ENCODE measurements at regions not wholly inside any gene's neighbourhood (a gene's known extent, or its start where the extent isn't known, plus 50 kb on each side); places are given as distances from the start of the nearest gene placed in this dataset.

DNA sequence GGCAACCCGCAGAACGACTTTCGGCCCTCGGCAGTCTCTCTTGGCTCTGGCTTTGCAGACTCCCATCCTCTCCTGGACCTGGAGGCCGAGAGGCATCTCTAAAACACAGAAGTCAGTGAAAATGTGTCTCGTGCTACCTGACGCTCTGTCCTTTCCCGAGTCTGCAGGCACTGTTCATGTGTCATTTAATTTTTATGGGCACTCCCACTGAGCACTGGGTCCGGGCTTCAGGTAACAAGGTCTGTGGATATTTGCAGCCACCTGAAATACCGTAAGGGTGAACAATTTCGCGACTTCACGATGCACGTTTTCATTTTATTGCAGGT is 96.8 kb downstream of the GLRX3 start:
- H3K27me3 ChIP-seq = no peaks in the 10 kb centered on the region
- peaks cover 0 to 12% (median under 1%) of the 10 kb centered on the region in 12 donors for H3K9me3 ChIP-seq
- H3K4me1 ChIP-seq = no peaks in the 10 kb centered on the region
- WGBS, 4 donors = 86 to 91% (median 89%) methylated on average over 14 of the region's 14 CpGs
- no peak for TF ChIP-seq POLR2A (IDR thresholded peaks at IDR 0.05)
- TF ChIP-seq, protein P1, sequence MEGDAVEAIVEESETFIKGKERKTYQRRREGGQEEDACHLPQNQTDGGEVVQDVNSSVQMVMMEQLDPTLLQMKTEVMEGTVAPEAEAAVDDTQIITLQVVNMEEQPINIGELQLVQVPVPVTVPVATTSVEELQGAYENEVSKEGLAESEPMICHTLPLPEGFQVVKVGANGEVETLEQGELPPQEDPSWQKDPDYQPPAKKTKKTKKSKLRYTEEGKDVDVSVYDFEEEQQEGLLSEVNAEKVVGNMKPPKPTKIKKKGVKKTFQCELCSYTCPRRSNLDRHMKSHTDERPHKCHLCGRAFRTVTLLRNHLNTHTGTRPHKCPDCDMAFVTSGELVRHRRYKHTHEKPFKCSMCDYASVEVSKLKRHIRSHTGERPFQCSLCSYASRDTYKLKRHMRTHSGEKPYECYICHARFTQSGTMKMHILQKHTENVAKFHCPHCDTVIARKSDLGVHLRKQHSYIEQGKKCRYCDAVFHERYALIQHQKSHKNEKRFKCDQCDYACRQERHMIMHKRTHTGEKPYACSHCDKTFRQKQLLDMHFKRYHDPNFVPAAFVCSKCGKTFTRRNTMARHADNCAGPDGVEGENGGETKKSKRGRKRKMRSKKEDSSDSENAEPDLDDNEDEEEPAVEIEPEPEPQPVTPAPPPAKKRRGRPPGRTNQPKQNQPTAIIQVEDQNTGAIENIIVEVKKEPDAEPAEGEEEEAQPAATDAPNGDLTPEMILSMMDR (IDR thresholded peaks at IDR 0.05) = no peak
- ATAC-seq (no peak), DNase-seq (no peak)
- H3K36me3 ChIP-seq = no peaks in the 10 kb centered on the region
- intact Hi-C loops (cut with DNase I) = no loop called here
- no peak overlapping the region for H3K4me3 ChIP-seq
- H3K27ac ChIP-seq = no peak overlapping the region

DNA sequence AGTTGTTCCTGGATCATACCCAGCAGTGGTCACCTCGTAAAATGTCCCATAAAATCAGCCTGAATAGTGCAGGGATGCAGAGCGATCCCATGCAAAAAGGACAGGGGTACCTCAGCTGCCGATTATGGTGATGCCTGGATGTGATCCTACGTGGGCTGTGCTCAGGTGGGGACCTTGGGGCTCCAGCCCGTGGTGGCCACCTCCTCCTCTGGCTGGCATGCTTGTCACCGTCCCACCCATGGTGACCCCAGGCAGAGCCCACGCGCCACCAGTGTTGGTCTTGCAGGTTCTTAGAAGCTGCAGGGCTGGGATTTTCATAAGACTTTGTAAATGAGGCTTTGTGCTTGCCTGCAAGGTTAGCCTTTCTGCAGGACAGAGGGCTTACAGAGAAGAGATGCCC is 97.2 kb downstream of the GLRX3 start:
- no peaks in the 10 kb centered on the region for H3K36me3 ChIP-seq
- WGBS, 4 donors = 83 to 90% (median 87%) methylated on average over 8 of the region's 8 CpGs
- no peak overlapping the region for H3K4me3 ChIP-seq
- TF ChIP-seq, protein P1 (IDR thresholded peaks at IDR 0.05) = no peak
- TF ChIP-seq POLR2A (IDR thresholded peaks at IDR 0.05) = no peak
- H3K9me3 ChIP-seq = peaks cover 0 to 13% (median 0%) of the 10 kb centered on the region in 12 donors
- DNase-seq (no peak), ATAC-seq (no peak)
- no peak overlapping the region for H3K27ac ChIP-seq
- no peaks in the 10 kb centered on the region for H3K4me1 ChIP-seq
- intact Hi-C loops (cut with DNase I) = no loop called here
- no peaks in the 10 kb centered on the region for H3K27me3 ChIP-seq

- H3K4me1 ChIP-seq = no peaks in the 10 kb centered on the region
- peaks cover 0 to 12% (median 0%) of the 10 kb centered on the region in 12 donors for H3K9me3 ChIP-seq
- H3K27ac ChIP-seq = no peak overlapping the region
- no peaks in the 10 kb centered on the region for H3K27me3 ChIP-seq
- DNase-seq (no peak), ATAC-seq (no peak)
- no peaks in the 10 kb centered on the region for H3K36me3 ChIP-seq
- H3K4me3 ChIP-seq = no peak overlapping the region
- intact Hi-C loops (cut with DNase I) = no loop called here
- WGBS, 4 donors = 77 to 86% (median 82%) methylated on average over 8 to 10 of the region's 10 CpGs
- TF ChIP-seq POLR2A (IDR thresholded peaks at IDR 0.05) = no peak
- TF ChIP-seq, protein P1 (IDR thresholded peaks at IDR 0.05) = no peak
These were observed 98.2 kb downstream of the GLRX3 start for GRCh38 chr10:130234171-130234965.

GRCh38 chr10:130236711-130237110 is 100.5 kb downstream of the GLRX3 start:
- peaks cover 0 to 20% (median 7%) of the 10 kb centered on the region in 12 donors for H3K9me3 ChIP-seq
- TF ChIP-seq, protein P1 (IDR thresholded peaks at IDR 0.05) = no peak
- TF ChIP-seq POLR2A (IDR thresholded peaks at IDR 0.05) = no peak
- ATAC-seq (no peak), DNase-seq (no peak)
- intact Hi-C loops (cut with DNase I) = no loop called here
- H3K27ac ChIP-seq = no peak overlapping the region
- H3K4me3 ChIP-seq = no peak overlapping the region
- H3K27me3 ChIP-seq = no peaks in the 10 kb centered on the region
- H3K4me1 ChIP-seq = no peaks in the 10 kb centered on the region
- WGBS, 4 donors = 85 to 93% (median 88%) methylated on average over 1 of the region's 1 CpG
- no peaks in the 10 kb centered on the region for H3K36me3 ChIP-seq
